ENCODE measurements at regions not wholly inside any gene's neighbourhood (a gene's known extent, or its start where the extent isn't known, plus 50 kb on each side); places are given as distances from the start of the nearest gene placed in this dataset.

DNA sequence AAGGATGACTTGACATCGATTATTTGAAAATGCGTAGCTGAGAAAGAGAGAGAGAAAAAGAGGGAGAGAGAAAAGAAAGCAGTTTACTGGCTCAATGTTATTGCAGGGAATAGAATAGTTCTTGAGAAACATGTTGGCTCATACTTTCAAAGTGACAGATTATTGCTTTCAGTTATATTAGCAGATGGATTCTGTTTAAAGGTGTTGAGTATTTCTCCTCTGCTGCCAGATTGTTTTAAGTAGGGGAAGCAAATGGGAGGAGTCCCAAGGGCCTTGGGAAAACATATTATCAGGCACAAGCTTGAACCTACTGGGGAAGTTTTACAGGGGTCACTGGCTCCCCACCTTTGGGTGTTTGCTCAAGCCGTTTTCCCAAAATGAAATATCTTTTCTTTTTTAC lies 203.8 kb upstream of the SRRM4 start:
- Histone ChIP-seq H3K4me1 (no peaks in the 10 kb centered on the region), H3K36me3 (no peaks in the 10 kb centered on the region), H3K9me3 (no peaks in the 10 kb centered on the region), H3K4me3 (no peak overlapping the region), H3K27ac (no peak overlapping the region), H3K27me3 (peaks cover 0 to 33% of the 10 kb centered on the region in 2 donors)
- no peak for DNase-seq
- intact Hi-C loops (cut with DNase I): no loop called here
- TF ChIP-seq, protein P1, sequence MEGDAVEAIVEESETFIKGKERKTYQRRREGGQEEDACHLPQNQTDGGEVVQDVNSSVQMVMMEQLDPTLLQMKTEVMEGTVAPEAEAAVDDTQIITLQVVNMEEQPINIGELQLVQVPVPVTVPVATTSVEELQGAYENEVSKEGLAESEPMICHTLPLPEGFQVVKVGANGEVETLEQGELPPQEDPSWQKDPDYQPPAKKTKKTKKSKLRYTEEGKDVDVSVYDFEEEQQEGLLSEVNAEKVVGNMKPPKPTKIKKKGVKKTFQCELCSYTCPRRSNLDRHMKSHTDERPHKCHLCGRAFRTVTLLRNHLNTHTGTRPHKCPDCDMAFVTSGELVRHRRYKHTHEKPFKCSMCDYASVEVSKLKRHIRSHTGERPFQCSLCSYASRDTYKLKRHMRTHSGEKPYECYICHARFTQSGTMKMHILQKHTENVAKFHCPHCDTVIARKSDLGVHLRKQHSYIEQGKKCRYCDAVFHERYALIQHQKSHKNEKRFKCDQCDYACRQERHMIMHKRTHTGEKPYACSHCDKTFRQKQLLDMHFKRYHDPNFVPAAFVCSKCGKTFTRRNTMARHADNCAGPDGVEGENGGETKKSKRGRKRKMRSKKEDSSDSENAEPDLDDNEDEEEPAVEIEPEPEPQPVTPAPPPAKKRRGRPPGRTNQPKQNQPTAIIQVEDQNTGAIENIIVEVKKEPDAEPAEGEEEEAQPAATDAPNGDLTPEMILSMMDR (IDR thresholded peaks at IDR 0.05): no peak
- no peak for ATAC-seq

DNA sequence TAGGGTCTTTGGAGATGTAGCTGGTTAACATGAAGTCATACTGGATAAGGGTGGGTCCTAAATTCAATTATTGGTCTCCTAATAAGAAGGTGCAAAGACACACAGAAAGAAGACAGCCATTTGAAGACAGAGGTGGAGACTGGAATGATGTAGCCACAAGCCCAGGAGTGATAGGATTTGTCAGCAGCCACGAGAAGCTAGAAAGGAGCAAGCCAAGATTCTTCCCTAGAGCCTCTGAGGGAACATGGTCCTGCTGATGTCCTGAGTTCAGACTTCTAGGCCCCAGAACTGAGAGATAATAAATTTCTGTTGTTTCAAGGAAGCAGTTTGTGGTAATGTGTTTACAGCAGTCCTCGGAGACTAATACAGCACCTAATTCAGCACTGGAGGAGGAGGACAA lies 203.3 kb upstream of the SRRM4 start:
- DNase-seq: no peak
- Histone ChIP-seq H3K4me3 (no peak overlapping the region), H3K27me3 (peaks cover 0 to 27% of the 10 kb centered on the region in 2 donors), H3K36me3 (no peaks in the 10 kb centered on the region), H3K9me3 (no peaks in the 10 kb centered on the region), H3K27ac (no peak overlapping the region), H3K4me1 (no peaks in the 10 kb centered on the region)
- no peak for ATAC-seq
- intact Hi-C loops (cut with DNase I): no loop called here
- TF ChIP-seq, protein P1 (IDR thresholded peaks at IDR 0.05): no peak

- Histone ChIP-seq H3K36me3 (no peaks in the 10 kb centered on the region), H3K4me3 (no peak overlapping the region), H3K4me1 (no peaks in the 10 kb centered on the region), H3K9me3 (no peaks in the 10 kb centered on the region), H3K27me3 (peaks cover 0 to 6% of the 10 kb centered on the region in 2 donors), H3K27ac (no peak overlapping the region)
- intact Hi-C loops (cut with DNase I): no loop called here
- ATAC-seq (no peak), DNase-seq (no peak)
- TF ChIP-seq, protein P1 (IDR thresholded peaks at IDR 0.05): no peak
Observed at GRCh38 chr12:118780939-118781338, 200.4 kb upstream of the SRRM4 start.

DNA sequence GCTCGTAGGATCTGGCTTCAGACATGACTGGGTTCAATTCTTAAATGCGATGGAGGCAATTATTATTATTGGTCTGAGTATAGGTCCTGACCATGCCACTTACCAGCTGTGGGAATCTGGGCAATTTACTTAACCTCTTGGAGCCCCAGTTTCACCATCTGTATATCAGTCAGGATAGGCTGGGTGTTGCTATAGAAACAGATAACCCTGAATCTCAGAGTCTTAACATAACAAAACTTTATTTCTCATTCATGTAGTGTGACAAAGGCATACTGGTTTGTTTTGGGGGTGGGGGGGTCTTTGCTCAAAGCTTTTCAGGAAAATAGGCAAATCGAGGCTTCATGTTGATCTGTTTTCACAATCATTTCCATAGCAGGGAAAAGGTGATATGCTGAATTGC lies 199.6 kb upstream of the SRRM4 start:
- Histone ChIP-seq H3K4me3 (no peak overlapping the region), H3K4me1 (no peaks in the 10 kb centered on the region), H3K36me3 (no peaks in the 10 kb centered on the region), H3K9me3 (no peaks in the 10 kb centered on the region), H3K27me3 (peaks cover 0 to 6% of the 10 kb centered on the region in 2 donors), H3K27ac (no peak overlapping the region)
- intact Hi-C loops (cut with DNase I): no loop called here
- DNase-seq (no peak), ATAC-seq (no peak)
- TF ChIP-seq, protein P1 (IDR thresholded peaks at IDR 0.05): no peak

- intact Hi-C loops (cut with DNase I): no loop called here
- H3K4me3 ChIP-seq: no peak overlapping the region
- TF ChIP-seq, protein P1 (IDR thresholded peaks at IDR 0.05): no peak
- no peak overlapping the region for H3K27ac ChIP-seq
- H3K36me3 ChIP-seq: no peaks in the 10 kb centered on the region
- no peak for DNase-seq
- H3K9me3 ChIP-seq: no peaks in the 10 kb centered on the region
- no peak for ATAC-seq
- no peaks in the 10 kb centered on the region for H3K4me1 ChIP-seq
- peaks cover 0 to 6% of the 10 kb centered on the region in 2 donors for H3K27me3 ChIP-seq
Observed at GRCh38 chr12:118783703-118784102, 197.6 kb upstream of the SRRM4 start.

Data from left lung (tissue), 4 donors.